H1 (cell line): ENCODE measurements at regions not wholly inside any gene's neighbourhood (a gene's known extent, or its start where the extent isn't known, plus 50 kb on each side); places are given as distances from the start of the nearest gene placed in this dataset.

Experiments used
- CTCF ChIA-PET: fragments of 300-600 bp; sonication (Branson Sonifier 250); formaldehyde crosslinking; loops from one replicate; lab custom pipeline; 2021; ENCODE audit not compliant: partially characterized antibody; lab: Charles Lee
- POLR2A ChIA-PET: fragments of 300-600 bp; sonication (Branson Sonifier 250); formaldehyde crosslinking; loops from one replicate; lab custom pipeline; 2021; ENCODE audit warnings: inconsistent platforms; ENCODE audit not compliant: partially characterized antibody; lab: Charles Lee
- DNase-seq, 2 experiments: peaks; one replicate each; pipeline versions ENCODE4 v3.0.0 to v3.0.0-alpha.2; 2010 to 2022; ENCODE audit warnings: low spot score in 2 of 2, low read depth in 1 of 2, mixed read lengths in 1 of 2
- FAIRE-seq: peaks from 2 replicates; lab custom pipeline; 2011; peaks lifted over from hg19 to GRCh38; lab: Jason Lieb, UNC
- H2AFZ ChIP-seq: 2 replicates; pipeline ENCODE4 v1.8.1; 2012; ENCODE audit warnings: low read length, inconsistent platforms
- H2AK5ac ChIP-seq: 2 replicates; pipeline ENCODE4 v1.6.1; 2013; ENCODE audit warnings: low read depth, low read length
- H2BK120ac ChIP-seq: replicated peaks from 2 replicates; pipeline ENCODE3; 2013; ENCODE audit warnings: low read depth, low read length, inconsistent platforms
- H2BK12ac ChIP-seq: 2 replicates; pipeline ENCODE4 v1.6.1; 2013; ENCODE audit warnings: low read depth, low read length
- H2BK15ac ChIP-seq: 2 replicates; pipeline ENCODE4 v1.6.1; 2013; ENCODE audit warnings: low read length
- H2BK20ac ChIP-seq: 2 replicates; pipeline ENCODE4 v1.6.1; 2013; ENCODE audit warnings: low read length
- H2BK5ac ChIP-seq: 2 replicates; pipeline ENCODE4 v1.6.1; 2013; ENCODE audit warnings: low read depth, low read length
- H3K14ac ChIP-seq: 2 replicates; pipeline ENCODE4 v1.6.1; 2013; ENCODE audit warnings: inconsistent platforms; ENCODE audit not compliant: insufficient read length
- H3K18ac ChIP-seq: 2 replicates; pipeline ENCODE4 v1.6.1; 2013; ENCODE audit warnings: low read length; ENCODE audit errors: extremely low read depth
- H3K23ac ChIP-seq: 2 replicates; pipeline ENCODE4 v1.6.1; 2013; ENCODE audit warnings: inconsistent platforms; ENCODE audit not compliant: insufficient read length
- H3K23me2 ChIP-seq: 2 replicates; pipeline ENCODE4 v1.6.1; 2013; ENCODE audit warnings: low read depth, low read length
- H3K27ac ChIP-seq: 2 replicates; pipeline ENCODE4 v1.6.1; 2011; ENCODE audit warnings: low read depth, low read length, inconsistent platforms
- H3K27me3 ChIP-seq, 4 experiments: replicated peaks in 1 of 4; 1 replicate in 1 of 4; 2 replicates in 3 of 4; pipeline versions ENCODE4 v1.6.1 to v1.8.1; 2011 to 2013; ENCODE audit warnings: low read length in 3 of 4, mild to moderate bottlenecking in 3 of 4, inconsistent platforms in 2 of 4, mixed read lengths in 2 of 4, moderate library complexity in 1 of 4; ENCODE audit not compliant: control insufficient read depth in 3 of 4, insufficient read depth in 3 of 4; ENCODE audit errors: extremely low read depth in 1 of 4
- H3K36me3 ChIP-seq, 4 experiments: 2 replicates each; pipeline versions ENCODE4 v1.6.1 to v1.8.1; 2011 to 2013; ENCODE audit warnings: mild to moderate bottlenecking in 4 of 4, low read length in 3 of 4, moderate library complexity in 2 of 4, control low read depth in 1 of 4, inconsistent platforms in 1 of 4; ENCODE audit not compliant: insufficient read depth in 4 of 4, control insufficient read depth in 2 of 4
- H3K4ac ChIP-seq: replicated peaks from 2 replicates; pipeline ENCODE3; 2013; ENCODE audit warnings: low read length, low read depth, mixed read lengths, inconsistent platforms; ENCODE audit not compliant: insufficient read length
- H3K4me1 ChIP-seq, 4 experiments: replicated peaks in 1 of 4; 1 replicate in 1 of 4; 2 replicates in 3 of 4; pipeline versions ENCODE4 v1.6.1 to v1.8.1; 2011 to 2013; ENCODE audit warnings: low read length in 3 of 4, inconsistent platforms in 2 of 4, mixed read lengths in 1 of 4; ENCODE audit not compliant: insufficient read depth in 4 of 4, control insufficient read depth in 3 of 4
- H3K4me2 ChIP-seq, 2 experiments: 2 replicates each; pipeline versions ENCODE4 v1.6.1 to v1.8.1; 2011 to 2013; ENCODE audit warnings: low read depth in 2 of 2, low read length in 2 of 2, control low read depth in 1 of 2, inconsistent platforms in 1 of 2, mild to moderate bottlenecking in 1 of 2; ENCODE audit not compliant: insufficient read depth in 1 of 2
- H3K4me3 ChIP-seq, 4 experiments: fragments of 200-600, 300-600 bp in 1 of 4; sonication (generic), shearing (Covaris generic), sonication (Bioruptor Twin) in 1 of 4; 2 replicates each; pipeline versions ENCODE4 v1.5.1 to v1.8.1; 2011 to 2016; ENCODE audit warnings: low read length in 4 of 4, low read depth in 3 of 4, control low read depth in 2 of 4, inconsistent platforms in 2 of 4, mild to moderate bottlenecking in 2 of 4, mixed read lengths in 1 of 4, moderate library complexity in 1 of 4; ENCODE audit not compliant: insufficient read depth in 2 of 4; ENCODE audit errors: extremely low read depth in 1 of 4
- H3K56ac ChIP-seq: replicated peaks from 2 replicates; pipeline ENCODE3; 2013; ENCODE audit warnings: low read depth, mild to moderate bottlenecking, mixed read lengths, low read length, inconsistent platforms; ENCODE audit not compliant: insufficient read length
- H3K79me1 ChIP-seq: 2 replicates; pipeline ENCODE4 v1.6.1; 2013; ENCODE audit warnings: low read depth, low read length, control low read depth
- H3K79me2 ChIP-seq, 2 experiments: 2 replicates each; pipeline versions ENCODE4 v1.6.1 to v1.8.1; 2012 to 2013; ENCODE audit warnings: low read length in 2 of 2, mild to moderate bottlenecking in 2 of 2, inconsistent platforms in 1 of 2; ENCODE audit not compliant: insufficient read depth in 2 of 2, control insufficient read depth in 1 of 2
- H3K9ac ChIP-seq, 4 experiments: replicated peaks in 1 of 4; 1 replicate in 1 of 4; 2 replicates in 3 of 4; pipeline versions ENCODE4 v1.6.1 to v1.8.1; 2011 to 2013; ENCODE audit warnings: low read depth in 3 of 4, low read length in 3 of 4, control low read depth in 2 of 4, mild to moderate bottlenecking in 2 of 4, moderate library complexity in 2 of 4, inconsistent platforms in 1 of 4; ENCODE audit errors: extremely low read depth in 1 of 4
- H3K9me3 ChIP-seq, 2 experiments: 2 replicates each; pipeline versions ENCODE4 v1.6.1 to v1.8.1; 2012 to 2013; ENCODE audit warnings: mild to moderate bottlenecking in 2 of 2, moderate library complexity in 2 of 2, control low read depth in 1 of 2, inconsistent platforms in 1 of 2, low read depth in 1 of 2, low read length in 1 of 2, mixed read lengths in 1 of 2; ENCODE audit not compliant: insufficient read depth in 2 of 2
- H4K20me1 ChIP-seq, 2 experiments: replicated peaks in 1 of 2; 2 replicates each; pipeline versions ENCODE3 to v1.8.1; 2011 to 2013; ENCODE audit warnings: inconsistent platforms in 2 of 2, low read length in 2 of 2, mild to moderate bottlenecking in 1 of 2; ENCODE audit not compliant: insufficient read depth in 2 of 2, control insufficient read depth in 1 of 2
- H4K5ac ChIP-seq: 2 replicates; pipeline ENCODE4 v1.6.1; 2013; ENCODE audit warnings: low read length, low read depth, mixed read lengths, inconsistent platforms; ENCODE audit not compliant: insufficient read length
- H4K8ac ChIP-seq: 2 replicates; pipeline ENCODE4 v1.8.0; 2013; ENCODE audit warnings: mild to moderate bottlenecking, moderate library complexity, low read length, inconsistent platforms; ENCODE audit not compliant: insufficient read depth; ENCODE audit errors: extremely low read depth
- H4K91ac ChIP-seq: replicated peaks from 2 replicates; pipeline ENCODE3; 2013; ENCODE audit warnings: low read length, mixed read lengths, inconsistent platforms; ENCODE audit not compliant: insufficient read length
- KDM1A ChIP-seq: fragments of 200-600, 300-600 bp; sonication (generic); IDR thresholded peaks from 2 replicates; pipeline ENCODE4 v1.7.1; 2016; ENCODE audit warnings: mild to moderate bottlenecking, low read length, borderline replicate concordance
- POU5F1 ChIP-seq: IDR thresholded peaks from 2 replicates; pipeline ENCODE4 v1.6.1; 2011; ENCODE audit warnings: low read depth, mild to moderate bottlenecking, low read length, moderate library complexity
- RBBP5 ChIP-seq: IDR thresholded peaks from 2 replicates; pipeline ENCODE4 v1.7.1; 2012; ENCODE audit warnings: low read depth, mild to moderate bottlenecking, inconsistent platforms, low read length, moderate library complexity, borderline replicate concordance
- RFX5 ChIP-seq: IDR thresholded peaks from 2 replicates; pipeline ENCODE4 v1.6.1; 2011; ENCODE audit warnings: low read depth, low read length, improper control_type of control experiment, borderline replicate concordance
- SIRT6 ChIP-seq: IDR thresholded peaks from one replicate; pipeline ENCODE4 v1.7.1; 2012; ENCODE audit warnings: low read length, inconsistent platforms
- TAF1 ChIP-seq: IDR thresholded peaks from 2 replicates; pipeline ENCODE4 v1.6.1; 2011; ENCODE audit warnings: mild to moderate bottlenecking, low read depth, low read length
- WGBS, 2 experiments: shearing (Covaris generic) in 1 of 2; methylation state at CpG; one replicate each; pipeline versions ENCODE4 v1.1.6 to v1.1.7; 2013 to 2015; ENCODE audit warnings: low lambda C conversion rate in 2 of 2, mixed read lengths in 2 of 2, inconsistent platforms in 1 of 2, low coverage in 1 of 2, missing lambda C conversion rate in 1 of 2; ENCODE audit not compliant: insufficient replicate concordance in 2 of 2, insufficient coverage in 1 of 2, insufficient read length in 1 of 2; ENCODE audit errors: extremely low coverage in 1 of 2, missing lambda C conversion rate in 1 of 2; 5-methylcytosine and 5-hydroxymethylcytosine counted together

- Histone ChIP-seq H3K27ac (no peak overlapping the region), H2AK5ac (no peak overlapping the region), H3K14ac (no peak overlapping the region), H3K23ac (no peak overlapping the region), H3K23me2 (no peaks in the 10 kb centered on the region), H3K79me1 (no peaks in the 10 kb centered on the region), H3K79me2 (no peaks in the 10 kb centered on the region), H2BK20ac (no peak overlapping the region), H2BK15ac (no peak overlapping the region), H3K9ac (no peak overlapping the region), H3K56ac (no peak overlapping the region), H3K9me3 (peaks cover 59 to 60% of the 10 kb centered on the region in 2 experiments), H3K18ac (no peak overlapping the region), H4K5ac (no peak overlapping the region), H2BK12ac (no peak overlapping the region), H3K4me3 (no peak overlapping the region), H2BK120ac (no peak overlapping the region), H3K27me3 (no peaks in the 10 kb centered on the region), H3K4me1 (no peaks in the 10 kb centered on the region), H3K36me3 (no peaks in the 10 kb centered on the region), H3K4ac (no peak overlapping the region), H2AFZ (no peak overlapping the region), H4K8ac (no peak overlapping the region), H2BK5ac (no peak overlapping the region), H4K91ac (no peak overlapping the region), H3K4me2 (no peak overlapping the region), H4K20me1 (no peaks in the 10 kb centered on the region)
- ChIA-PET CTCF (no interaction called here), POLR2A (no interaction called here)
- TF ChIP-seq RFX5 (no peak), POU5F1 (no peak), SIRT6 (no peak), TAF1 (no peak), RBBP5 (no peak), KDM1A (no peak)
- WGBS, 2 experiments = 78% methylated on average over 7 of the region's 7 CpGs; no CpG with 5 or more reads in 1 of the 2 experiments
- FAIRE-seq = no peak
- DNase-seq = no peak
Measured at GRCh38 chr9:1221298-1221697, 171.1 kb downstream of the DMRT2 start.
